Ovary (tissue), 3 donors: ENCODE measurements at regions not wholly inside any gene's neighbourhood (a gene's known extent, or its start where the extent isn't known, plus 50 kb on each side); places are given as distances from the start of the nearest gene placed in this dataset.

Experiments
- CTCF ChIP-seq, 3 donors: fragments of 450-650 bp in 2 of 3; fragments of 200-600 bp in 1 of 3; IDR thresholded peaks; one replicate each; pipeline versions ENCODE4 v1.5.1 to v1.8.0; 2016 to 2022; ENCODE audit warnings: antibody characterized with exemption in 3 of 3, mild to moderate bottlenecking in 1 of 3
- EP300 ChIP-seq: sonication (generic); formaldehyde crosslinking; IDR thresholded peaks from one replicate; pipeline ENCODE4 v1.6.1; 2017; ENCODE audit warnings: antibody characterized with exemption
- POLR2A ChIP-seq: fragments of 450-650 bp; IDR thresholded peaks from one replicate; pipeline ENCODE4 v1.6.1; 2017; ENCODE audit warnings: antibody characterized with exemption, mild to moderate bottlenecking, moderate library complexity
- donor health status: DM: no; HTN: no; CAD: no.

GRCh38 chr12:24709216-24709615, 239.7 kb downstream of the BCAT1 start:
- TF ChIP-seq CTCF (IDR thresholded peaks at IDR 0.05) (no peak), POLR2A (no peak), EP300 (no peak)
